NCI-H187 treated with DMSO at 0.1 percent for 48 hours (cell line): ENCODE measurements at regions not wholly inside any gene's neighbourhood (a gene's known extent, or its start where the extent isn't known, plus 50 kb on each side); places are given as distances from the start of the nearest gene placed in this dataset.

Source experiments
- DNase-seq: peaks from one replicate; lab custom pipeline; 2025; lab: John Stamatoyannopoulos, UW

DNA sequence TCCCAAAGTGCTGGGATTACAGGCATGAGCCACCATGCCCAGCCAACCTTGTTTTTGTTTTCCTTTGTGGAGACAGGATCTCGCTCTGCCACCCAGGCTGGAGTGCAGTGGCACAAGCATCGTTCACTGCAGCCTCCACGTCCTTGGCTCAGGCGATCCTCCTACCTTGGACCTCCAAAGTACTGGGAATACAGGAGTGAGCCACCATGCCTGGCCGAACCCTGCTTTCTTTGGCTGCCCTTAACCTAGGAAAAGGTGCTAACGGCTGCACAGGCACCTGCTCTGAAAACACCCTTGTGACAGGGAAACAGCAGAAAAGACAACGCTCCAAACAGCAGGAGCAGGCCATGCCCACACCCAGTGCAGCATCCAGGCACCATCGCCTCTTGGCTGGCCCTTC is 71.9 kb downstream of the OAT start:
- no peak for DNase-seq

DNA sequence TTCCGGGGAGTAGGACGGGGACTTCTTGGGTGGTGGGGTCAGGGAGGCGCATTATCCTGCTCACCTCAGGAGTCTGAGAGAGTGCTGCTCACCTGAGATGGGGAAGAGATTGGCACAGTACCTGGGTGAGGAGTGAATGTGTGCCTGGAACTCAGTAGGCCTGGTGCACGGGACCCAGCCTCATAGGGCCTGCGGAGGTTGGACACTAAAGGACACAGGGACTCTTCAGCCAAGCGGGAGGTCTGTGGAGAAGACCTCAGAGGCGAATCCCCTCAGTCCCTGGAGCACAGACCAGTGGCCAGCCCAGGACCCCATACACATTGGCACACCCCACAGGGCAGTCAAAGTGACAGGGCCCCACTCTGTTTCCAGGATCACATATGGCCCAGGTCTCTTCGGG is 73.2 kb downstream of the OAT start:
- no peak for DNase-seq

DNA sequence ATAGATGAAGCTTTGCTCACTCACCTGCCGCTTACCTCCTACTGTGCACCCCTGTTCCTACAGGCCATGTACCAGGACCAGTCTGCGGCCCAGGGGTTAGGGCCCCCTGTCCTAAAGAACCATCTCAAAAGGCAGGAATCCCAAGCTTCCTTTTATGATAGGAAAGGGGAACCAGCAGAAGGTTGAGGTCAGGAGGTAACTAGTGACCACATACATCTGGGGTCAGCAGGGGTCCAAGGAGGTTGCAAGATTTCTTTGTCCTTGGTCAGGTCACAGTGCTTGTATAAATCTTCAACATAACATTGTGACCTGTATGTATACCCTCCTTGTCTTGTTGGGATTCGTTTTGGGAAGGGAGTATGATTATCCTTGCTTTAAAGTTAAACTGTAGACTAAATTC is 73.8 kb downstream of the OAT start:
- DNase-seq: no peak

DNA sequence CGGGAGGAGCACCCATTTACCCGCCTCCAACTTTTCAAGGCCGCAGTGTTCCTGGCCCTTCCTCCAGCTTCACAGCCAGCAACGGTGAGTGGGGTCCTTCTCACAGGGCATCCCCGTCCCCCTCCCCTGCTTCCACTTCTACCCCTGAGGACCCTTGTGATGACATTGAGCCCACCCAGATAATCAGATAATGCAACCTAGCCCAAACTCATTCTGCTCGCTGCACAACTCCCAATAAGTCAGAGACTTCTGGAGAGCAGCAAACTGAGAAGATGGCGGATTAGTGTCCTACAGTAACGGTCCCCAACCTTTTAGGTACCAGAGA is 74.5 kb downstream of the OAT start:
- DNase-seq: no peak

DNA sequence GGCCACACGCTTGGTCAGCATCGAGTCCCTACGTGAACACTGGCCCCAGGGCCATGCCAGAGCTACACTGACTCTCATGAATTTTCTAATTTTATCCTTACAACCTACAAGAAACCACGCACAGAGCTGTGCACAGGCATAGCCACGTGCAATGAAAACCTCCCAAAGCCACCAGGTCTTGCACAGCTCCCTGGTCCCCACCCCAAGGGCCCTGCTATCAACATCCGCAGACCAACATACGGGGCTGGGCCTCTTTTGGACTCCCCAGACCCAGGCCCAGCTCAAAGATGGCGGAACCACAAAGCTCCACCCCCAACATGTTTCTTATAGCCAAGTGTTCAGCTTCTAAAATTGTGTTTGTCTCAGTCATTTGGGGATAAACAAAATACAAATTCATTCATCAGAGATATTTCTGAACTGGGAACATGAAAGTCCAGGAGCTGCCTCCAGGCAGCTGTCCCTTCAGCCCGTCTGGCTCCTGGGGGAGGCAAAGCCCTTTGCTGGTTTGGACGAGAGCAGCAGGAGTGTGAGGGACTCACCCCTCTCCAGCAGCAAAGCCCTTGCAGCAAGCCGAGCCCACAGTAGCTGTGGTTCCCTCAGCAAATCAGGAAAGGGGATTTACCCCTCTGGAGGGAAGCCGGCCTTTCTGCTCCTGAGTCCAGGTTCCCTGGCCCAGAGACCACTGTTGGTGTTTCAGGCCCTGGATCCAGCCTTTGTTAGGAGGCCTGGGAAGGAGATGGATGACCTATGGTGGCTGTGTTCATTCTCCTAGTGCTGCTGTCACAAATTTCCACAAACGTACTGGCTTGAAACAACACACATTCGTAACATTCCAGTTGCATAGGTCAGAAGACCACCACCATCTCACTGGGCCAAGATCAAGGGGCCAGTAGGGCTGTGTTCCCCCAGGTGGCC is 75.1 kb downstream of the OAT start:
- no peak for DNase-seq

DNA sequence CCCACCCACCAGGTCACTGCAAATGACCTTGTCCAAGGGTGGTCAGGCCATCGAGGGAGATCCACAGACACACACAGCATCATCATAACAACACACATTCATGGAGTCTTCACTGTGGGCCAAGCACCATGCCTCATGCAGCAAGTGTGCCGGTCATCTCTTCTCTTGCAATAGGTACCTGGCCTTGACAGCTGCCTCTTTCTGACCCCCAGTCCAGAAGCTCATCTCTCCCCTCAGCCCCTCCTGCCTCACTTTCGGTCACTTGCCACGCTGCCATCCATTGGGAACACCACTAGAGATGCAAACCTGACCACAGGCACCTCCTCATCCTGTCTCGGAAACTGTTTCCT is 75.9 kb downstream of the OAT start:
- no peak for DNase-seq

DNA sequence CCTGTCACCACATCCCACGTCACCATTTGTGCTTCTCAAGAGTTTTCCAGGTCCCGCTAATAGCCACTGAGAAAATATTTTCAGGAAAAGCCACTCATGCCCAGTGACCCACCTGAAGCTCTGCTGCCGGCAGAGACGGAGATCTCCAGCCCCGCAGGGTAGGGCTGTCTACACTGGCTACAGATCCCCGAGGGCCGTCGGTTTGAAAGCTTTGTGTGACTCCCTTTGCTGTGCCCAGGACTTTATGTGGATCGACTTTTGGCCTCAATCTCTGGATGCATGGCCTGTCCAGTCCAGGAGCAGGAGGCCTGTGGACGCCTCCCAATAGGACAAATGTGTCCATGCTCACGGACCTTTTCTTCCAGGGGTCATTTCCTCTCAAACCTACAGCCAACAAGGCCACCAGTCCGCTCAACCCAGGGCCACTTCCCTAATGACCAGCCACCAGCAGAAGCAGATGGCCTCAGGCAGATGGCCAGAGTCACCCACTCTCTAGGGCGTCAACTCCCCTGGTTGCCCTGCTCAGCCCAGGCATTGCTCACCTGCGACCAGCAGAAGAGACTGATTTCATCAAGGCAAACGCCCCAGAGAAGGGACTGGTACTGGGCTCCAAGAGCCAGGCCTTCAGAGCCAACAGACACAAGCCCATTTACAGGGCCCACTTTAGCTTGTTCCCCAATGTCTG is 76.4 kb downstream of the OAT start:
- no peak for DNase-seq

DNA sequence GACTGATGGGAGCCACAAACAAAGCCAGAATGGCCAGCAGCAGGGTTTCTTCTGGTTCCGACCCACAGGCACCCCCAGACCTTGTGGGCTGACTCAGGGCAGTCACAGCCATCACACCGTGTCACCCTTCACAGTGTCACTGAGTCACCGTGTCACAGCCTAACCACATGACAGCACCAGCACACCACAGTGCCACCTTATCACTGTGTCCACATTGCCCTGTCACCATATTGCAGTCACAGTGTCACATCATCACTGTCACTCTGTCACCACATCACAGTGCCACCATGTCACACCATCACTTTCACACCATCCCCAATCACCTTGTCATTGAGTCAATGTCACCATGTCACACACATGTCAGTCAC is 77.0 kb downstream of the OAT start:
- DNase-seq: no peak

DNA sequence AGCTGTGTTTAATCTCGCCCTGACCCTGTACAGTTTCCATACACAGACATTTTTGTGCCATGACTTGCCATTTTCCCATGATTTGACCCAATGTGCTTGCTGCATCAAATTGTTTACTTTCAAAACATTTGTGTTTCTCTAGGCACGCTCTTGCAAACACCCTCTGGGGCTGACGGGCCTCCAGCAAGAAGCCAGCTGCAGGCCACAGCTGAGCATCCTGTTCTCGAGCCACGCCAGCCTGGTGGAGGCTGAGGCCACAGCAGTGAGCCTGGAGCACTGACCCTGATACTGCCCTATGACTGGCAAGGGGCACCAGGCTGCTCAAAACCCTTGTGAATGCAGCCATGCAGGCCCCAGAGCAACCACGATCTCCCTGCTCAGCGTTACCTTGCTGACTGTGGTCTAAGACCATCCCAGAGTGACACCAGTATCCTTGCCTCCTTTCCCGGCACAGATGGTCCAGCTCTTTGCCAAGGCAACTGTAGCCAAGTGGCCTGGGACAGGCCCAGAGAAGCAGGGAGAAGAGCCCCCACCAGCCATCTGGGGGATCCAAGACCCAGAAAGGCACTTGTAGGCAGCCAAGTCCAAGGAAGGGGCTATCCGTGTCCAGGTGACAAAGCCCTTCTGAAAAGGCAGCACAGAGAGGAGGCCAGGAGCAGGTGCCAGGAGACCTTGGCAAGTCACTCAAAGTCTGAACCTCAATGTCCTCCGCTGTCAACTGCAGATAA is 78.5 kb downstream of the OAT start:
- no peak for DNase-seq

DNA sequence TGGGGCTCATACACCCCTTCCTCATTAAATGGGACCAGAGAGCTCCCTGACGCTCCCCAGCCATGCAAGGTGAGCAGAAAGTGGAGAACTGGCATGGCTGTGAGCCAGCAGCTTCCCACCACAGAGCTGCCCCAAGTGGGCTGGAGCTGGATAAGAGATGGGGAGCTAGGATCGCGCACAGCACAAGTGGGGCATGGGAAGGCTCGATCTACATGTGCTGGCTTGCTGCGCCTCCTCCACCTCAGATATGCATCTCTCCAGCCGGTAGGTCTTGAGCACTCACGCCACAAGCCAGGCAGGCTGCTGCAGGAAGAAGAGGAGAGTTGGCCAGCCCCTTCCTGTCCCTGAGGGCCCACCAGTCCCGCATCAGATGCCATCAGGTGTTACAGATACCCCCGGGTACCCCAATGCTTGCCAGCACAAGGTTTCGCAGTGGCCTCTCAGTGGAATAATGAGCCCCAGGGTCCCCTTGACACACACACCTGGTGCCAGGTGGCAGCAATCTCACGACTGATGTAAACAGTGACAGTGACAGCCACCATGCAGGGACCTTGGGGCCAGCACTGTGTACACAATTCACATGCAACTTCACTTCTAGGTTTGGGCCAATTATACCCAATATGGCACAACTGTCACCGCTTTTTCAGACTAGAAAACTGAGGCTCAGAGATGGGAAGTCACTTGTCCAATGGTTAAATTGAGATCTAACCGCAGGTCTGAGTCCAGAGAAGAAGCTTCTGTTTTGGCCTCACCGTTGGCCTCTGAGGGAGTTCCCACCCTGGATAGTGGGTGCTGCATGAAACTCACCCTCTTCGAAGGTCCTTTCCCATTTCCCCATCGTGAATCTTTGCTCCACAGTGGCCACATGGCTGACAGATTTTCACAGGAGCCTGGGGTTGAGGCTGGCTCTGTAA is 79.3 kb downstream of the OAT start:
- no peak for DNase-seq

DNA sequence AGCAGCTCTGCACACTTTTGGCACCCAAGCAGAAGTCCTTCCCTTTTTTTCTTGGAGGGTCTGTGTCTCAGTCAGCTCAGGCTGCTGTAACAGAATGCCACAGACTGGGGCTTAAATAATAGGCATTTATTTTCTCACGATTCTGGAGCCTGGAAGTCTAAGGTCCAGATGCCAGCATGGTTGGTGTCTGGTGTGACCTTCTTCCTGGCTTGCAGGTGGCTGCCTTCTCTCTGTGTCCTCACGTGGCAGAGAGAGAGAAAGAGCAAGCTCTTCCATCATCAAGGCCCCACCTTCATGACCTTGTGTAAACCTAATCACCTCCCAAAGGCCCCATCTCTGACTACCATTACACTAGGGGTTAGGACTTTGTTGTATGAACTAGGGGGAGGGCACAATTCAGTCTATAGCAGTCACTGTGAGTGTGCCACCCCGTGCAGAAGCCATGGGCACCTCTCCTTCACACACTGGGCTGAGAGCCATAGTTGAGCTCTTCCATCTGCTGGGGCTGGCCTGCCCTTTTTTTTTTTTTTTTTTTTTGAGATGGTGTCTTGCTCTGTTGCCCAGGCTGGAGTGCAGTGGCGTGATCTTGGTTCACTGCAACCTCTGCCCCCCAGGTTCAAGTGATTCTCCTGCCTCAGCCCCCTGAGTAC is 80.3 kb downstream of the OAT start:
- DNase-seq: no peak

DNA sequence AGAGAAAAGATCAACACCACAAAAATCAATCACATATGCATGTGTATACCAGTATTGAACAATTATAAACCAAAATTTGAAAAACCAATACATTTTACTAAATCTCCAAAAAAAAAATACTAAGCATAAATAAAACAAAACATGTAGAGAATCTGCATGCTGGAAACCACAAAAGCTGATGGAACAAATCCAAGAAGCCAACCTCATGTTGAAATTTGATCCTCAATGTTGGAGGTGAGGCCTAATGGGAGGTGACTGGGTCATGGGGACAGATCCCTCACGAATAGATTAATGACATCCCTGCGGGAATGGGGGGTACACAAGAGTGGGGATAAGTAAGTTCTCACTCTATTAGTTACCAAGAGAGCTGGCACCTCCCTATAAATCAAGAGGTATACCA is 82.5 kb downstream of the OAT start:
- DNase-seq: no peak

DNA sequence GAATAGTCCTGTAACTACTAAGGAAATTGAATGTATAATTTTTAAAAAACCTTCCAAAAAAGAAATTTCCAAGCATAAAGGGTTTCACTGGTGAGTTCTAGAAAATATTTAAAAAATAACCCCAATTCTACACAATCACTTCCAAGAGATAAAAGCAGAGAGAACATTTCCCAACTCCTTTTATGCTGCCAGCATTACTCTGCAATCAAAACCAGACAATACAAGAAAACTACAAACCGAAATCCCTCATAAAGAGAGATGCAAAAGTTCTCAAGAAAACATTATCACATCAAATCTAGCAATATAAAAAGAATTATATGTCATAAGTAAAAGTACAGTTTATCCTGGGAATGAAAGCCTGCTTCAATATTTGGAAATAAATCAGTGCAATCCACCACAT is 84.8 kb downstream of the OAT start:
- DNase-seq: no peak

DNA sequence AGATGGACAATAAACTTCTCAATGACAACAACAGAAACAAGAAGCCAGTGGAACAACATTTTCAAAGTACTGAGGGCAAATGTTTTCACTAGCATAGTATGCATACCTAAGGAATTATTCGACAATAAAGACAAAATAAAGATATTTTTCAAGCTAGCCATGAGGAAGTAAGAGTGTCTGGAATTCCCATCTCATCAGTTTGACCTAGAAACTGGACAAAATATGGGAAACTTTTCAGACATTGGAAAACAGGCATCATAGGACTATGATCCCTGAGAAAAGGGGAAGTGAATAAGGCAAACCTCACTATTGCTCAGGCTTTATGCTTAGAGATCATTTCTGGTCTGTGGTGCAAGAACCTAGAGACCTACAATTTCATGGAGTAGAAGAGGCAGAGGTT is 86.3 kb downstream of the OAT start:
- no peak for DNase-seq

DNA sequence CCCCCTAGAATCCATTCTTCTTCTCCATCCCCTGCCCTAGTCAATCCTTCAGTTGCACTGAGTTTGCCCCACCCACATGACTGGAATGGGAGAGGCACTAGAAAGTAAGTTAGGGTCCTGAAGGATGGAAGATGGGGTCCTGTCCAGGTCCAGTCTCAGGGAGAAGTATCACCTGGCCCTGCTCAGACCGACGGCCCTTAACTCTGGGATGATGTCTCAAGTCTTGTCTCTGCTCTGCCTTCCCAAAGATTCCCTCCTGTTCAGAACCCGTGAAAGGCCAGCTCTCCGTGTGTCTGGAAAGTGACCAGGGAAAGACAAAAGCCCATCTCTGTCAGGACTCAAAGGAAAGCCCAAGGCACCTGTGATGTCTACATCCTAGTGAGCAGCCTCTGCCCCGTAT is 88.8 kb downstream of the OAT start:
- no peak for DNase-seq

DNA sequence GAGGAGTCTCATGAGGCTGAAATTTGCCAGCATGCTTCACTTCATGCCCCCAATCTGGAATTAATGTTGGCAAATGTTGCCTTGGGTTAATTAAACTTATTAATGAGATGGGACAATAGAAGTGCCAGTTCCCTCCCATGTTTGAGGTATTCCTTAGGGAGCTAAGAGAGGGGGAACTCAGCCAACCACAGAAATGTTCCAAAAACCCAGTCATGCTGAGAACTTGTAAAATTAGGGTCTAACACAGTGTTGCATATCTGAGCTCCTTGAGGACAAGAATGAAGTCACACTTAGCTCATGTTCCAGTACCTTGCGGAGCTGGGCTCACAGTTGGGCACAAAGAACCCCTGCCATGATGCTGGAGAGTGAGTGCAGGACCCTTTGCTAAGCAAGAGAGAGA is 89.4 kb downstream of the OAT start:
- no peak for DNase-seq

DNA sequence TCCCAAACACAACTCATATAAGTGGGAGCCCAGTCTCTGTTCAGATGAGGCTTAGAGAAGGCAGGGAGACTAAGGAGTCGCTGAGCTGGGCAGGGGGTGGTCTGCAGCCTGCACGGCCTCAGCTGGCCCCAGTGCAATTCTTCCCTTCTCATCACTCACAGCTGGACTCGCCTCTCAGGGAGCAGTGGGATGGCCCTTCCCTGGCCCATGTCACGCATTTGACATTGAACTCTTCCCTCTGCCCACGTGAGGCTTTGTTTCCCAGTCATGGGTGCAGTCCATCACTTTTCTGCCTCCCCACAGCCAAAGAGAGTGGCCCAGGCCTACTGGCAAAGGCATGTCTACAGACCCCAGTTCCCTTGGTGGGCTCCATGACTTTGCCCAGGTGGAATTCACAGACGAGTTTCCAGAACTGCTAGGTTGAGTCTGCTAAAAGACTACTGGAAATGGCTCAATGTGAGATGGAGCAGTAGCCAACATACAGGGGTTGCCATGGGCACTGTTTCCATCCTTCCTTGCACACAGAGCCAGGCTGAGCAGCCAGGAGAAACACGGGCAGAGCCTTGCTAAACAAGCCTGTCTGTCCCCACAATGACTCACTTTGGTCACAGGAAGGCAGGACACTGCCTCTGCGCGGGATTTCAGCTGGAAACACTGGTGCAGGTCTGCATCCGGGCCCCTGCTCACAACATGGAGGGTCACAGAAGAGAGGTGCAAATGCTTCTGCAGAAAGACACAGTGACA is 90.1 kb downstream of the OAT start:
- no peak for DNase-seq

DNA sequence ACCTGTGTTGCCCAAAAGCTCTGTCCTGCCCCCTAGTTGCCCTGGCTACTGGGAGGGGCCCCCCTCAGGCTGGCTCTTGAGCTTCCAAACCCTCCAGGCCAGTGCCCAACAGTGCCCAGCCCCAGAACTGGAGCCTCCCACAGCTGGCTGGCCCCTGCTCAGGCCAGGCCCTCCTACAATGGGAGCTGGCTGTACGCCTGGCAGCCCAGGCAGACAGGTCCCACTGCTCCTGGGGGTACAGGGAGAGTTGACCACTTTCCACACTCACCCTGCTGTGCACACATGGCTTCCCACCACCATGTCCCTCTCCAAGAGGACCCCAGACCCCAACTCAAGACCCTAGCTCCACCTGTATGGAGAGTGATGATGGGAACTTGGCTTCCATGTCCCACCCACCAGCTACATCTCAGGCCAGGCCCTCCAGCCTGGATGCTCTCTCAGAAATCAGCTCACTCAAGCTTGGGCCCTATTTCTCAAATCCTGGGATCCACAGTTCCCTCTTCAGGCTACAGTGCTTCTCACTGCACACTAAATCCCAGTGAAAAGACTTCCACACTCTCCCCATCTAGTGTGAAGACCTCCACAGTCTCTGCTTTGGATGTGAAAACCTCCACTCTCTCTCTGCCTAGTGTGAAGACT is 92.6 kb downstream of the OAT start:
- no peak for DNase-seq

DNA sequence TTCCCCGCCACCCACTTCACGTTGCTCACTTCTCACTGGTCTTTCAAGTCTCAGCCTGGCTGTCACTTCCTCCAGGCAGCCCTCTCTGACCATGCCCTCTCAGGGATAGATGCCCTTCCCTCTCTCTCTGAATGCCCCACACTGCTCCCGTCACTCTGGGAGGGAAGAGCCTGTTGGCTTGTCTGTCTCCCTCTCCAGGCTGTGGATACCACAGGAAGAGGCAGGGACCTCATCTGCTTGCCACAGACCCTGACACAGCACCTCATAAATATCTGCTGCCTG is 93.1 kb downstream of the OAT start:
- DNase-seq: no peak

DNA sequence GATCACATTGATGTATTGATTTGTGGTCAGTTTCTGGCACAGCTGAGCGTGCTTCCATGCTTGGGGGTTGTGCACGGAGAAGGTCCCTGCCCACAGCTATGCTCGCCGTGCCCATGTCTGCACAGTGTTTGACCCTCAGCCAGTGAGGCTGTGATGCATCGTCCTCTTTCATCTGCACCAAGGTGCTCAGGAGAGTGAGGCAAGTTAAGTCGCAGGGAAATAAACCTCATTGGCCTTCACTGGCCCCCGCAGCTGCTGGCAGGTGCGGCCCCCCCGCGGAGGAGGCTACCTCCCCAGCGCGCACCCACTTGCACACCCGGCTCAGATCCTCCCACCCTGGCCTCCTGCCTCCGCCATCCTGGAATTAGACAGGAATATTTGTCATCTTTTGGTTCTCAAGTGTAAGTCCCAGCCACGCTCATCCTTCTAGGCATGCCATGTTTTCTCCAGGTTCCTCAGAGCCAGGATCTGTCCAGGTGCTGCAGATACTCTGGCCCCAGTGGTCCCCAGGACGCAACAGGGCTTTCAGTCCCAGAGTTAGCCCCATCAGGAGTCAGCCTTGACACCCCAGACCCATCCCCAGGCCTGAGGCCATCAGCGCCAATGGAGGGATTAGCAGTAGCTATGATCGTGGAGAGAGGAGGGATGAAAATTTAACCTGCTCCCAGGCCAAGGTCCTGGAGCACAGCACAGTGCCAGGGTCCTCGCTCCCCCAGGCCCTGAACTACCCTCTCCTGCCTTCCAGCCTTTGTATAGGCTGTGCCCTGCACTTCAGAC is 93.7 kb downstream of the OAT start:
- DNase-seq: no peak
